GM23338 (cell line): ENCODE measurements at regions not wholly inside any gene's neighbourhood (a gene's known extent, or its start where the extent isn't known, plus 50 kb on each side); places are given as distances from the start of the nearest gene placed in this dataset.

Experiments
- ATAC-seq: fragments of 200-7000 bp; cut with Tn5 transposase; 3 replicates; pipeline ENCODE4 v1.9.1; 2020
- DNase-seq: peaks from one replicate; pipeline ENCODE4 v3.0.0-alpha.2; 2015; ENCODE audit warnings: low spot score
- H2AFZ ChIP-seq: fragments of 200-600 bp; sonication (generic); 2 replicates; pipeline ENCODE4 v1.8.0; 2016; ENCODE audit warnings: antibody characterized with exemption, mild to moderate bottlenecking, moderate library complexity
- H3F3A ChIP-seq: fragments of 200-600 bp; sonication (generic); replicated peaks from 2 replicates; pipeline ENCODE4 v1.8.0; 2017; ENCODE audit warnings: antibody characterized with exemption, mixed run types, low read depth
- H3K27ac ChIP-seq: fragments of 200-600 bp; sonication (generic); 2 replicates; pipeline ENCODE4 v1.6.1; 2016; ENCODE audit warnings: low read depth
- H3K27me3 ChIP-seq: fragments of 200-600 bp; sonication (generic); 2 replicates; pipeline ENCODE4 v1.8.0; 2016; ENCODE audit warnings: mild to moderate bottlenecking, mixed run types, moderate library complexity; ENCODE audit not compliant: insufficient read depth
- H3K36me3 ChIP-seq: fragments of 200-600 bp; sonication (generic); 2 replicates; pipeline ENCODE4 v1.8.0; 2016; ENCODE audit warnings: mild to moderate bottlenecking; ENCODE audit not compliant: insufficient read depth
- H3K4me1 ChIP-seq: fragments of 200-600 bp; sonication (generic); 2 replicates; pipeline ENCODE4 v1.8.0; 2016; ENCODE audit warnings: mild to moderate bottlenecking, moderate library complexity; ENCODE audit not compliant: insufficient read depth
- H3K4me2 ChIP-seq: fragments of 200-600 bp; sonication (generic); 2 replicates; pipeline ENCODE4 v1.7.1; 2017; ENCODE audit warnings: mixed run types
- H3K4me3 ChIP-seq: fragments of 200-600 bp; sonication (generic); 2 replicates; pipeline ENCODE4 v1.6.1; 2016; ENCODE audit warnings: mixed run types
- H3K79me2 ChIP-seq: fragments of 200-600 bp; sonication (generic); replicated peaks from 2 replicates; pipeline ENCODE4 v1.8.0; 2017; ENCODE audit warnings: mild to moderate bottlenecking; ENCODE audit not compliant: insufficient read depth
- H3K9me2 ChIP-seq: fragments of 200-600 bp; sonication (generic); 2 replicates; pipeline ENCODE4 v1.8.0; 2017; ENCODE audit not compliant: insufficient read depth
- H4K20me1 ChIP-seq: fragments of 200-600 bp; sonication (generic); replicated peaks from 2 replicates; pipeline ENCODE4 v1.8.0; 2017; ENCODE audit warnings: mild to moderate bottlenecking; ENCODE audit not compliant: insufficient read depth
- H3K27ac Mint-ChIP-seq: 2 replicates; pipeline ENCODE4 v1.8.0; 2020; ENCODE audit warnings: inconsistent platforms, mild to moderate bottlenecking, moderate library complexity, mixed read lengths
- H3K27me3 Mint-ChIP-seq: 3 replicates; pipeline ENCODE4 v1.8.0; 2022; ENCODE audit warnings: low read depth, mild to moderate bottlenecking, moderate library complexity, mixed read lengths, inconsistent platforms; ENCODE audit not compliant: insufficient read depth, poor library complexity
- H3K36me3 Mint-ChIP-seq: 3 replicates; pipeline ENCODE4 v1.8.0; 2021; ENCODE audit warnings: low read depth, mild to moderate bottlenecking, inconsistent platforms, moderate library complexity, mixed read lengths
- H3K4me1 Mint-ChIP-seq: 3 replicates; pipeline ENCODE4 v1.8.0; 2020; ENCODE audit warnings: mild to moderate bottlenecking, inconsistent platforms, mixed read lengths
- H3K4me3 Mint-ChIP-seq: 3 replicates; pipeline ENCODE4 v1.8.0; 2021; ENCODE audit warnings: moderate library complexity, mild to moderate bottlenecking, inconsistent platforms, mixed read lengths
- H3K9me3 Mint-ChIP-seq: 3 replicates; pipeline ENCODE4 v1.8.0; 2020; ENCODE audit warnings: moderate library complexity, mild to moderate bottlenecking, inconsistent platforms, mixed read lengths
- CREB1 ChIP-seq: fragments of 250-450 bp; sonication (Bioruptor Pico); IDR thresholded peaks from 2 replicates; pipeline ENCODE4 v1.5.0; 2020; ENCODE audit warnings: low read depth, mild to moderate bottlenecking, moderate library complexity
- CTCF ChIP-seq, 2 experiments: fragments of 200-600 bp in 1 of 2; sonication (generic) in 1 of 2; conservative IDR thresholded peaks; 2 replicates each; pipeline versions ENCODE4 v1.5.1 to v1.6.1; 2016 to 2017; ENCODE audit warnings: antibody characterized with exemption in 2 of 2, low read depth in 2 of 2, mild to moderate bottlenecking in 2 of 2, moderate library complexity in 1 of 2
- EZH2 ChIP-seq: fragments of 200-600 bp; sonication (generic); IDR thresholded peaks from one replicate; pipeline ENCODE4 v1.8.0; 2017; ENCODE audit warnings: antibody characterized with exemption, mild to moderate bottlenecking, low read depth; ENCODE audit not compliant: unreplicated experiment
- EZH2phosphoT487 ChIP-seq: fragments of 200-600 bp; sonication (generic); IDR thresholded peaks from one replicate; pipeline ENCODE4 v1.8.1; 2018; ENCODE audit warnings: antibody characterized with exemption; ENCODE audit not compliant: unreplicated experiment
- JUNB ChIP-seq: IDR thresholded peaks from one replicate; pipeline ENCODE4 v1.6.1; 2016; ENCODE audit warnings: antibody characterized with exemption; ENCODE audit not compliant: unreplicated experiment
- NANOG ChIP-seq: IDR thresholded peaks from 2 replicates; pipeline ENCODE4 v1.6.1; 2016; ENCODE audit warnings: antibody characterized with exemption, borderline replicate concordance
- POLR2AphosphoS5 ChIP-seq: IDR thresholded peaks from 2 replicates; pipeline ENCODE4 v1.6.1; 2016; ENCODE audit warnings: antibody characterized with exemption, low read depth
- STAT1 ChIP-seq: IDR thresholded peaks from one replicate; pipeline ENCODE4 v1.6.1; 2016; ENCODE audit warnings: antibody characterized with exemption; ENCODE audit not compliant: unreplicated experiment
- ZNF114 ChIP-seq: fragments of 250-450 bp; sonication (Bioruptor Pico); IDR thresholded peaks from 2 replicates; pipeline ENCODE4 v1.5.0; 2020; ENCODE audit warnings: mild to moderate bottlenecking, moderate library complexity
- ZNF331 ChIP-seq: fragments of 250-450 bp; sonication (Bioruptor Pico); IDR thresholded peaks from 2 replicates; pipeline ENCODE4 v1.5.0; 2020; ENCODE audit warnings: low read depth, mild to moderate bottlenecking, moderate library complexity
- TF ChIP-seq, protein P1 (sequence below): fragments of 250-450 bp; sonication (Bioruptor Pico); IDR thresholded peaks from 2 replicates; pipeline ENCODE4 v1.5.0; 2020; ENCODE audit warnings: mild to moderate bottlenecking, moderate library complexity
- TF ChIP-seq, protein P2 (sequence below): IDR thresholded peaks from one replicate; pipeline ENCODE4 v1.6.1; 2018; ENCODE audit warnings: antibody characterized with exemption; ENCODE audit not compliant: unreplicated experiment
- TF ChIP-seq, protein P3 (sequence below): IDR thresholded peaks from 2 replicates; pipeline ENCODE4 v1.6.1; 2016; ENCODE audit warnings: antibody characterized with exemption

DNA sequence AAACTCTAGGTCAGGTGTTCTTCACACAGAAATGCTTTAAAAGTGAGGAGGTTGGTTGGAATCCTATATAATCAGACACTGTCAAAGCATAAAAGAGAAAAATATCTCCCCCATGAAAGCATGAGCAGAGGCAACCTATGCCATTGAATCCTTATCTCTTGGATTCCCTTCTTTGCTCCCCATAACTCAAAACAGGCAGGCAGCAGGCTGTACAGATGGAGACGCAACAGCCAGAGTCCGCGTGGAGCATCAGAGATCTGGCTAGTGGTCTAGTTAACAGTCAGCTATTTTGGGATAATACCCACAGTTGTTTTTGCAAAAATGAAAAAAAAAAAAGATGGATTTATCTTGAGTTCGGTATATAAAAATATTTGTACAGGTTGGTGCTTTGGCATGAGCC lies 490.0 kb upstream of the TENM3 start:
- H3K4me3 ChIP-seq = no peak overlapping the region
- H3K9me2 ChIP-seq = no peaks in the 10 kb centered on the region
- H3K79me2 ChIP-seq = no peaks in the 10 kb centered on the region
- H3F3A ChIP-seq = no peaks in the 10 kb centered on the region
- no peaks in the 10 kb centered on the region for H3K27me3 ChIP-seq
- ATAC-seq (no peak), DNase-seq (no peak)
- Mint-ChIP-seq H3K4me1 (peaks cover 19% of the 10 kb centered on the region; the same call in 2 of the 3 replicates), H3K9me3 (no peaks in the 10 kb centered on the region), H3K36me3 (no peaks in the 10 kb centered on the region), H3K4me3 (no peak overlapping the region), H3K27ac (no peak overlapping the region), H3K27me3 (no peaks in the 10 kb centered on the region)
- H3K4me1 ChIP-seq = peaks cover 16% of the 10 kb centered on the region
- TF ChIP-seq EZH2phosphoT487 = no peak
- TF ChIP-seq ZNF114 (CRISPR knock-in tag) = no peak
- TF ChIP-seq, protein P1, sequence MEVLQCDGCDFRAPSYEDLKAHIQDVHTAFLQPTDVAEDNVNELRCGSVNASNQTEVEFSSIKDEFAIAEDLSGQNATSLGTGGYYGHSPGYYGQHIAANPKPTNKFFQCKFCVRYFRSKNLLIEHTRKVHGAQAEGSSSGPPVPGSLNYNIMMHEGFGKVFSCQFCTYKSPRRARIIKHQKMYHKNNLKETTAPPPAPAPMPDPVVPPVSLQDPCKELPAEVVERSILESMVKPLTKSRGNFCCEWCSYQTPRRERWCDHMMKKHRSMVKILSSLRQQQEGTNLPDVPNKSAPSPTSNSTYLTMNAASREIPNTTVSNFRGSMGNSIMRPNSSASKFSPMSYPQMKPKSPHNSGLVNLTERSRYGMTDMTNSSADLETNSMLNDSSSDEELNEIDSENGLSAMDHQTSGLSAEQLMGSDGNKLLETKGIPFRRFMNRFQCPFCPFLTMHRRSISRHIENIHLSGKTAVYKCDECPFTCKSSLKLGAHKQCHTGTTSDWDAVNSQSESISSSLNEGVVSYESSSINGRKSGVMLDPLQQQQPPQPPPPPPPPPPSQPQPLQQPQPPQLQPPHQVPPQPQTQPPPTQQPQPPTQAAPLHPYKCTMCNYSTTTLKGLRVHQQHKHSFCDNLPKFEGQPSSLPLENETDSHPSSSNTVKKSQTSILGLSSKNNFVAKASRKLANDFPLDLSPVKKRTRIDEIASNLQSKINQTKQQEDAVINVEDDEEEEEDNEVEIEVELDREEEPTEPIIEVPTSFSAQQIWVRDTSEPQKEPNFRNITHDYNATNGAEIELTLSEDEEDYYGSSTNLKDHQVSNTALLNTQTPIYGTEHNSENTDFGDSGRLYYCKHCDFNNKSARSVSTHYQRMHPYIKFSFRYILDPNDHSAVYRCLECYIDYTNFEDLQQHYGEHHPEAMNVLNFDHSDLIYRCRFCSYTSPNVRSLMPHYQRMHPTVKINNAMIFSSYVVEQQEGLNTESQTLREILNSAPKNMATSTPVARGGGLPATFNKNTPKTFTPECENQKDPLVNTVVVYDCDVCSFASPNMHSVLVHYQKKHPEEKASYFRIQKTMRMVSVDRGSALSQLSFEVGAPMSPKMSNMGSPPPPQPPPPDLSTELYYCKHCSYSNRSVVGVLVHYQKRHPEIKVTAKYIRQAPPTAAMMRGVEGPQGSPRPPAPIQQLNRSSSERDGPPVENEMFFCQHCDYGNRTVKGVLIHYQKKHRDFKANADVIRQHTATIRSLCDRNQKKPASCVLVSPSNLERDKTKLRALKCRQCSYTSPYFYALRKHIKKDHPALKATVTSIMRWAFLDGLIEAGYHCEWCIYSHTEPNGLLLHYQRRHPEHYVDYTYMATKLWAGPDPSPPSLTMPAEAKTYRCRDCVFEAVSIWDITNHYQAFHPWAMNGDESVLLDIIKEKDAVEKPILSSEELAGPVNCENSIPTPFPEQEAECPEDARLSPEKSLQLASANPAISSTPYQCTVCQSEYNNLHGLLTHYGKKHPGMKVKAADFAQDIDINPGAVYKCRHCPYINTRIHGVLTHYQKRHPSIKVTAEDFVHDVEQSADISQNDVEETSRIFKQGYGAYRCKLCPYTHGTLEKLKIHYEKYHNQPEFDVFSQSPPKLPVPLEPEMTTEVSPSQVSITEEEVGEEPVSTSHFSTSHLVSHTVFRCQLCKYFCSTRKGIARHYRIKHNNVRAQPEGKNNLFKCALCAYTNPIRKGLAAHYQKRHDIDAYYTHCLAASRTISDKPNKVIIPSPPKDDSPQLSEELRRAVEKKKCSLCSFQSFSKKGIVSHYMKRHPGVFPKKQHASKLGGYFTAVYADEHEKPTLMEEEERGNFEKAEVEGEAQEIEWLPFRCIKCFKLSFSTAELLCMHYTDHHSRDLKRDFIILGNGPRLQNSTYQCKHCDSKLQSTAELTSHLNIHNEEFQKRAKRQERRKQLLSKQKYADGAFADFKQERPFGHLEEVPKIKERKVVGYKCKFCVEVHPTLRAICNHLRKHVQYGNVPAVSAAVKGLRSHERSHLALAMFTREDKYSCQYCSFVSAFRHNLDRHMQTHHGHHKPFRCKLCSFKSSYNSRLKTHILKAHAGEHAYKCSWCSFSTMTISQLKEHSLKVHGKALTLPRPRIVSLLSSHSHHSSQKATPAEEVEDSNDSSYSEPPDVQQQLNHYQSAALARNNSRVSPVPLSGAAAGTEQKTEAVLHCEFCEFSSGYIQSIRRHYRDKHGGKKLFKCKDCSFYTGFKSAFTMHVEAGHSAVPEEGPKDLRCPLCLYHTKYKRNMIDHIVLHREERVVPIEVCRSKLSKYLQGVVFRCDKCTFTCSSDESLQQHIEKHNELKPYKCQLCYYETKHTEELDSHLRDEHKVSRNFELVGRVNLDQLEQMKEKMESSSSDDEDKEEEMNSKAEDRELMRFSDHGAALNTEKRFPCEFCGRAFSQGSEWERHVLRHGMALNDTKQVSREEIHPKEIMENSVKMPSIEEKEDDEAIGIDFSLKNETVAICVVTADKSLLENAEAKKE = no peak
- TF ChIP-seq STAT1 = no peak
- TF ChIP-seq, protein P2, sequence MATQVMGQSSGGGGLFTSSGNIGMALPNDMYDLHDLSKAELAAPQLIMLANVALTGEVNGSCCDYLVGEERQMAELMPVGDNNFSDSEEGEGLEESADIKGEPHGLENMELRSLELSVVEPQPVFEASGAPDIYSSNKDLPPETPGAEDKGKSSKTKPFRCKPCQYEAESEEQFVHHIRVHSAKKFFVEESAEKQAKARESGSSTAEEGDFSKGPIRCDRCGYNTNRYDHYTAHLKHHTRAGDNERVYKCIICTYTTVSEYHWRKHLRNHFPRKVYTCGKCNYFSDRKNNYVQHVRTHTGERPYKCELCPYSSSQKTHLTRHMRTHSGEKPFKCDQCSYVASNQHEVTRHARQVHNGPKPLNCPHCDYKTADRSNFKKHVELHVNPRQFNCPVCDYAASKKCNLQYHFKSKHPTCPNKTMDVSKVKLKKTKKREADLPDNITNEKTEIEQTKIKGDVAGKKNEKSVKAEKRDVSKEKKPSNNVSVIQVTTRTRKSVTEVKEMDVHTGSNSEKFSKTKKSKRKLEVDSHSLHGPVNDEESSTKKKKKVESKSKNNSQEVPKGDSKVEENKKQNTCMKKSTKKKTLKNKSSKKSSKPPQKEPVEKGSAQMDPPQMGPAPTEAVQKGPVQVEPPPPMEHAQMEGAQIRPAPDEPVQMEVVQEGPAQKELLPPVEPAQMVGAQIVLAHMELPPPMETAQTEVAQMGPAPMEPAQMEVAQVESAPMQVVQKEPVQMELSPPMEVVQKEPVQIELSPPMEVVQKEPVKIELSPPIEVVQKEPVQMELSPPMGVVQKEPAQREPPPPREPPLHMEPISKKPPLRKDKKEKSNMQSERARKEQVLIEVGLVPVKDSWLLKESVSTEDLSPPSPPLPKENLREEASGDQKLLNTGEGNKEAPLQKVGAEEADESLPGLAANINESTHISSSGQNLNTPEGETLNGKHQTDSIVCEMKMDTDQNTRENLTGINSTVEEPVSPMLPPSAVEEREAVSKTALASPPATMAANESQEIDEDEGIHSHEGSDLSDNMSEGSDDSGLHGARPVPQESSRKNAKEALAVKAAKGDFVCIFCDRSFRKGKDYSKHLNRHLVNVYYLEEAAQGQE = no peak
- no peak for TF ChIP-seq JUNB
- TF ChIP-seq, protein P3, sequence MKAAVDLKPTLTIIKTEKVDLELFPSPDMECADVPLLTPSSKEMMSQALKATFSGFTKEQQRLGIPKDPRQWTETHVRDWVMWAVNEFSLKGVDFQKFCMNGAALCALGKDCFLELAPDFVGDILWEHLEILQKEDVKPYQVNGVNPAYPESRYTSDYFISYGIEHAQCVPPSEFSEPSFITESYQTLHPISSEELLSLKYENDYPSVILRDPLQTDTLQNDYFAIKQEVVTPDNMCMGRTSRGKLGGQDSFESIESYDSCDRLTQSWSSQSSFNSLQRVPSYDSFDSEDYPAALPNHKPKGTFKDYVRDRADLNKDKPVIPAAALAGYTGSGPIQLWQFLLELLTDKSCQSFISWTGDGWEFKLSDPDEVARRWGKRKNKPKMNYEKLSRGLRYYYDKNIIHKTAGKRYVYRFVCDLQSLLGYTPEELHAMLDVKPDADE = no peak
- no peak for TF ChIP-seq CREB1 (CRISPR knock-in tag)
- TF ChIP-seq EZH2 = no peak
- no peak for TF ChIP-seq CTCF (conservative IDR thresholded peaks at IDR 0.05; ENCODE audit: low read depth in 2 of 2)
- TF ChIP-seq POLR2AphosphoS5 = no peak
- TF ChIP-seq NANOG = no peak
- TF ChIP-seq ZNF331 = no peak
- no peaks in the 10 kb centered on the region for H3K36me3 ChIP-seq
- H3K4me2 ChIP-seq = no peak overlapping the region
- no peaks in the 10 kb centered on the region for H4K20me1 ChIP-seq
- no peak overlapping the region for H2AFZ ChIP-seq
- no peak overlapping the region for H3K27ac ChIP-seq
